ENCODE measurements at regions not wholly inside any gene's neighbourhood (a gene's known extent, or its start where the extent isn't known, plus 50 kb on each side); places are given as distances from the start of the nearest gene placed in this dataset.

DNA sequence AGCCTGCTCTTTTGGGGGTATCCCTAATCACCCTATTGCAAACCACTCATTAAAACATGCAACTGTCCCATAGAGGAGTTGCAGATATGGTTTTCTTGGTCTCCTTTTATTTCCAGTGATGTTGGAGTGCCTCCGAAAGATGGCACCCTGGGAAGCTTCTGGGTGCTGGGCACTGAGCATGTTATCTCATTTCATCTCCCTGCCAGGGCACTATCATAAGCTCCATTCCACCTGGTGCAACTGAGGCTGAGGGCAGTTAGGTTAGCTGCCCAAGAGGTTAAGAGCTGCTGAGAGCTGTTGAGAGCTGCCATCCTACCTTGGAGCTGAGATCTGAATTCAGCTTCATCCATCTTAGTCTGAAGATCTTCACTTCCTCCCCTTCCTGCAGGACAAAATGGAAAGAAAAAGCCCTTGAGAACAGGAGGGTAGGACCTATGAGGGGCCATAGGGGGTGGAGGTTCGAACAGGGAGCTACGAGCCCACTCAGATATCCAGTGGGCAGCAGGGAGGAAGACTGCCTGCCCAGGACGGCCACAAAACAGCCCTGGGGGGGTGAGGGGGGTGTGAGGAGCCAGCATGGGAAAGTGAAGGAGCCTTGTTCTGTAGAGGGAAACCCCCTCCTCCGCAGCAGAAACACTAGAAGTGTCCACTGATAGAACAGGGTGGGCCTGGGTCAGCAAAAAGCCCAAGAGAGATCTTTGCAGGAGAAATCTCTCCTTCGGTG is 202.5 kb downstream of the ZFP36L2 start:
- 74% methylated on average over 6 of the region's 6 CpGs; no CpG with 5 or more reads in 1 of the 2 donors for WGBS, 2 donors (ENCODE audit: low coverage in 1 of 2)
- H3K4me1 ChIP-seq: peaks cover 4 to 35% (median 17%) of the 10 kb centered on the region in 4 donors
- H3K27me3 ChIP-seq: no peaks in the 10 kb centered on the region
- in situ Hi-C loops (cut with MboI; ENCODE audit: low pct_ligation_motif_present in 1 of 4, low pct_unique_long_range_greater_than_20kb in 1 of 4, low sequenced_read_pairs in 3 of 4): loop anchor here in 1 of 4 donors (10.0 kb wide), 1 partner anchor 201 kb away; the partner anchor contains the start of gene ZFP36L2
- H3K4me3 ChIP-seq: no peak overlapping the region
- H3K27ac ChIP-seq: peak overlapping the region in 1 of 4 donors; percentile 54
- DNase-seq: no peak
- peaks cover 4 to 5% of the 10 kb centered on the region in 2 donors for H3K9me3 ChIP-seq
- TF ChIP-seq, protein P1, sequence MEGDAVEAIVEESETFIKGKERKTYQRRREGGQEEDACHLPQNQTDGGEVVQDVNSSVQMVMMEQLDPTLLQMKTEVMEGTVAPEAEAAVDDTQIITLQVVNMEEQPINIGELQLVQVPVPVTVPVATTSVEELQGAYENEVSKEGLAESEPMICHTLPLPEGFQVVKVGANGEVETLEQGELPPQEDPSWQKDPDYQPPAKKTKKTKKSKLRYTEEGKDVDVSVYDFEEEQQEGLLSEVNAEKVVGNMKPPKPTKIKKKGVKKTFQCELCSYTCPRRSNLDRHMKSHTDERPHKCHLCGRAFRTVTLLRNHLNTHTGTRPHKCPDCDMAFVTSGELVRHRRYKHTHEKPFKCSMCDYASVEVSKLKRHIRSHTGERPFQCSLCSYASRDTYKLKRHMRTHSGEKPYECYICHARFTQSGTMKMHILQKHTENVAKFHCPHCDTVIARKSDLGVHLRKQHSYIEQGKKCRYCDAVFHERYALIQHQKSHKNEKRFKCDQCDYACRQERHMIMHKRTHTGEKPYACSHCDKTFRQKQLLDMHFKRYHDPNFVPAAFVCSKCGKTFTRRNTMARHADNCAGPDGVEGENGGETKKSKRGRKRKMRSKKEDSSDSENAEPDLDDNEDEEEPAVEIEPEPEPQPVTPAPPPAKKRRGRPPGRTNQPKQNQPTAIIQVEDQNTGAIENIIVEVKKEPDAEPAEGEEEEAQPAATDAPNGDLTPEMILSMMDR (IDR thresholded peaks at IDR 0.05): no peak
- TF ChIP-seq POLR2A (IDR thresholded peaks at IDR 0.05) (no peak), EP300 (IDR thresholded peaks at IDR 0.05; ENCODE audit: low read depth) (no peak), POLR2AphosphoS5 (IDR thresholded peaks at IDR 0.05) (no peak)
- intact Hi-C loops (cut with DNase I; ENCODE audit: low total_unique reads): loop anchor here (5.0 kb wide), 1 partner anchor 198 kb away; no protein-coding TSS in a partner anchor
- no peaks in the 10 kb centered on the region for H3K36me3 ChIP-seq

DNA sequence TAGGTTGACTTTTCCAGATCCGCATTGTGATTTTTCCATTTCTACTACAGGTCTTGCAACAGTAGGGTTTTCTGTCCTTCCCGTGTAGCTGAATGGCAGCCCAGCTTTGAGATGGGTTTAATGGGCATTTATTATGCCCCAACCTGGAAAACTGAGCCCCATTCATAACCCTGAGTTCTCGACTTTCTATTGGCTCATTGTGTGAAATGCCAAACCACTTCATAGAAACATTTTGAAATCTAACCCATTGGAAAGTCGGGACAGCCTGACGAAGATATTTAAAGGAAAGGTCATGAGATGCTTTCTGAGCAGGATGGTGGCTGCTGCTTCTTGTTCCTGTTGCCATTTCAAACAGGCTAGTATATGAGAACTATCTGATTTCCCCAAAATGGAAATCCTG is 203.5 kb downstream of the ZFP36L2 start:
- no peak for DNase-seq
- Histone ChIP-seq H3K9me3 (peaks cover 4 to 5% of the 10 kb centered on the region in 2 donors), H3K4me3 (no peak overlapping the region), H3K27me3 (no peaks in the 10 kb centered on the region), H3K36me3 (no peaks in the 10 kb centered on the region), H3K4me1 (peaks cover 8 to 38% (median 23%) of the 10 kb centered on the region in 4 donors), H3K27ac (no peak overlapping the region)
- TF ChIP-seq EP300 (IDR thresholded peaks at IDR 0.05; ENCODE audit: low read depth): no peak
- in situ Hi-C loops (cut with MboI; ENCODE audit: low pct_ligation_motif_present in 1 of 4, low pct_unique_long_range_greater_than_20kb in 1 of 4, low sequenced_read_pairs in 3 of 4) (loop anchor here in 1 of 4 donors (10.0 kb wide), 1 partner anchor 202 kb away; the partner anchor contains the start of gene ZFP36L2), intact Hi-C loops (cut with DNase I; ENCODE audit: low total_unique reads) (loop anchor here (5.0 kb wide), 1 partner anchor 199 kb away; no protein-coding TSS in a partner anchor)
- 79 to 86% methylated on average over 5 of the region's 5 CpGs for WGBS, 2 donors (ENCODE audit: low coverage in 1 of 2)

DNA sequence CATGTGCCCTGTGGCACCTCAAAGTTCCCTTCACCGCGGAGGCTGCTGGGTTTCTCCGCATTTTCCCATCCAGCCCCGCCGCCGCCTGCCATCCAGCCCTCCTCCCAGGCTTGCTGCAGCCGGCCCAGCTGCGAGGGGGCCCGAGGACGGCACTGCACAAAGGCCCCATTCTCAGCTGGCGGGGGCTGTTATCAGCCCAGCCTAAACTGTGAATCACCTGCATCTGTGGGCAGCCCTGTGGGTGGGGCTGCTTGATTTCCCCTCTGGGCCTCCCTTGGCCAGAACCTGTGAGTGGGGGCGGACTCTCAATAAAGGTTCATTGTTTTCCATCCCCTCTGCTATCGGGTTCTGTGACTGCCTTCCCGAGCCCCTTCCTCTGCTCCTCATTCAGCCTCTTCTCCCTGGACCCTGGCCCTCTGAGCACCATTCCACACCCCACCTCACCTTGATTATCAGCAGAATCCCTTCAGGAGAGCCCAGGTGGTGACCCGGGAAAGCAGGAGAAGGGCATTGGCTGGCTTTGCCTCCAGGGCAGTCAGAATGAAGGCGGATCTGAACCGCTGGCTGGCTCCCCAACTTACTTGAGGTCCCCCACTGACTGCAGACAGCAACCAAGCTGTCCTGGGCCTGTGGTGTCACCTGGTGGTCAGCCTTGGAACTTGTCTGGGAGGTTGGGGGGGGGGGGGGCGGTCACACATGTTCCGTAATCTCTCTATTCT is 204.5 kb downstream of the ZFP36L2 start:
- peaks cover 4 to 5% of the 10 kb centered on the region in 2 donors for H3K9me3 ChIP-seq
- no peaks in the 10 kb centered on the region for H3K27me3 ChIP-seq
- no peaks in the 10 kb centered on the region for H3K36me3 ChIP-seq
- peaks cover 7 to 30% (median 19%) of the 10 kb centered on the region in 4 donors for H3K4me1 ChIP-seq
- 71 to 86% methylated on average over 1 to 19 of the region's 19 CpGs for WGBS, 2 donors (ENCODE audit: low coverage in 1 of 2)
- TF ChIP-seq, protein P1 (IDR thresholded peaks at IDR 0.05): peak; percentile 34 to 79 (median 42)
- no peak for TF ChIP-seq EP300 (IDR thresholded peaks at IDR 0.05; ENCODE audit: low read depth)
- TF ChIP-seq POLR2A (IDR thresholded peaks at IDR 0.05): no peak
- TF ChIP-seq POLR2AphosphoS5 (IDR thresholded peaks at IDR 0.05): no peak
- no peak overlapping the region for H3K4me3 ChIP-seq
- in situ Hi-C loops (cut with MboI; ENCODE audit: low pct_ligation_motif_present in 1 of 4, low pct_unique_long_range_greater_than_20kb in 1 of 4, low sequenced_read_pairs in 3 of 4) (loop anchor here in 1 of 4 donors (10.0 kb wide), 1 partner anchor 203 kb away; the partner anchor contains the start of gene ZFP36L2), intact Hi-C loops (cut with DNase I; ENCODE audit: low total_unique reads) (loop anchor here (5.0 kb wide), 1 partner anchor 200 kb away; no protein-coding TSS in a partner anchor)
- DNase-seq: peak; percentile 51
- peak overlapping the region in 2 of 4 donors; percentile 11 to 63 for H3K27ac ChIP-seq

DNA sequence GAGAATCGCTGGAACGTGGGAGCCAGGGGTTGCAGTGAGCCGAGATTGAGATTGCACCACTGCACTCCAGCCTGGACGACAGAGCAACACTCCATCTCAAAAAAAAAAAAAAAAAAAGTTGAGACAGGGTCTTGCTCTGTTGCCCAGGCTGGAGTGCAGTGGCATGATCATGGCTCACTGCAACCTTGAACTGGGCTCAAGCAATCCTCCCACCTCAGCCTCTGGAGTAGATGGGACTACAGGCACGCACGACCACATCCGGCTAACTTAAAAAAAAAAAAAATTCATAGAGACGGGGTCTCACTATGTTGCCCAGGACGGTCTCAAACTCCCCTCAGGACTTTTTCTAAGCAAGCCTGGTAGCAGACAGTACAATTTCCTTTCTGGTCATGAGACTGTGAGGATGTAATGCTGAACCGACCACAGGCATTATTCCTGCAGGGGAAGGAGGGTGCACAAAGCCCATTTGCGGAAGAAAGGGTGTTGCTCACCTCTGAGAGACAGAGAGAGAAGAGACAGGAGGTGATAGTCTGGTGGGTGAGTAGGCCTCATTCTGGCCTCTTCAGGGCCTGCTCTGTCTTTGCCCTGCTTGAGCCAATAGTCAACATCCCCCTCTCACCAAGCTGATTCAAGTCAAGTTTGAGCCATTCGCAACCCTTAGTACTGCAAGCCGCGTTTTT is 205.3 kb downstream of the ZFP36L2 start:
- H3K27me3 ChIP-seq: no peaks in the 10 kb centered on the region
- peak overlapping the region in 3 of 4 donors; percentile 11 to 63 (median 24) for H3K27ac ChIP-seq
- no peaks in the 10 kb centered on the region for H3K36me3 ChIP-seq
- 84 to 94% methylated on average over 9 to 14 of the region's 14 CpGs for WGBS, 2 donors (ENCODE audit: low coverage in 1 of 2)
- DNase-seq: no peak
- intact Hi-C loops (cut with DNase I; ENCODE audit: low total_unique reads): loop anchor here (5.0 kb wide), 1 partner anchor 201 kb away; no protein-coding TSS in a partner anchor
- no peak overlapping the region for H3K4me3 ChIP-seq
- H3K9me3 ChIP-seq: peaks cover 4 to 5% of the 10 kb centered on the region in 2 donors
- in situ Hi-C loops (cut with MboI; ENCODE audit: low pct_ligation_motif_present in 1 of 4, low pct_unique_long_range_greater_than_20kb in 1 of 4, low sequenced_read_pairs in 3 of 4): loop anchor here in 1 of 4 donors (10.0 kb wide), 1 partner anchor 204 kb away; the partner anchor contains the start of gene ZFP36L2
- H3K4me1 ChIP-seq: peaks cover 3 to 23% (median 14%) of the 10 kb centered on the region in 4 donors
- TF ChIP-seq POLR2AphosphoS5 (IDR thresholded peaks at IDR 0.05) (no peak), EP300 (IDR thresholded peaks at IDR 0.05; ENCODE audit: low read depth) (no peak), POLR2A (IDR thresholded peaks at IDR 0.05) (no peak)
- TF ChIP-seq, protein P1 (IDR thresholded peaks at IDR 0.05): no peak

Data from transverse colon (tissue), 4 donors.